ENCODE measurements at regions not wholly inside any gene's neighbourhood (a gene's known extent, or its start where the extent isn't known, plus 50 kb on each side); places are given as distances from the start of the nearest gene placed in this dataset.

GRCh38 chr20:12083269-12083668, 165.6 kb downstream of the BTBD3 start:
- H3K9me3 Mint-ChIP-seq = no peaks in the 10 kb centered on the region
- no peak overlapping the region for H4K5ac ChIP-seq (ENCODE audit: insufficient read length, low read depth, low read length)
- H2BK120ac ChIP-seq (ENCODE audit: low read depth, low read length, poor library complexity, severe bottlenecking) = no peak overlapping the region
- no peaks in the 10 kb centered on the region for H3K9me3 ChIP-seq (ENCODE audit: control insufficient read depth, low read depth, low read length)
- TF ChIP-seq CTCF (conservative IDR thresholded peaks at IDR 0.05) = no peak
- no peak overlapping the region for H3K4me2 ChIP-seq (ENCODE audit: insufficient read depth, insufficient read length, low read length)
- H3K79me2 ChIP-seq (ENCODE audit: insufficient read depth, low read length) = no peaks in the 10 kb centered on the region
- H3K9ac ChIP-seq (ENCODE audit: extremely low read depth, insufficient read length, low read length) = no peak overlapping the region
- H3K79me1 ChIP-seq (ENCODE audit: insufficient read depth, low read depth, low read length, poor library complexity, severe bottlenecking) = no peaks in the 10 kb centered on the region
- H2BK12ac ChIP-seq (ENCODE audit: insufficient read length, low read depth, low read length) = no peak overlapping the region
- H2AFZ ChIP-seq (ENCODE audit: low read length) = no peak overlapping the region
- H3K56ac ChIP-seq (ENCODE audit: insufficient read length, low read depth, low read length) = no peak overlapping the region
- WGBS (ENCODE audit: extremely low coverage, insufficient read length, low lambda C conversion rate) = no CpG with 5 or more reads among the region's 2 CpGs
- H2AK5ac ChIP-seq (ENCODE audit: insufficient read length, low read length) = no peak overlapping the region
- H3K18ac ChIP-seq (ENCODE audit: insufficient read length, low read depth, low read length) = no peak overlapping the region
- no peaks in the 10 kb centered on the region for H3K4me1 ChIP-seq (ENCODE audit: insufficient read depth, low read length)
- no peak overlapping the region for H3K27ac Mint-ChIP-seq
- H3K4me1 Mint-ChIP-seq = peaks cover 0 to 12% of the 10 kb centered on the region in 2 experiments; a peak in 2 of 4 replicates
- H3T11ph ChIP-seq (ENCODE audit: low read length) = no peak overlapping the region
- no peak overlapping the region for H4K8ac ChIP-seq (replicated peaks; ENCODE audit: insufficient read length, low read depth, low read length)
- H3K23me2 ChIP-seq (ENCODE audit: insufficient read length, low read depth, low read length, poor library complexity, severe bottlenecking) = no peaks in the 10 kb centered on the region
- H3K4ac ChIP-seq (ENCODE audit: low read depth, low read length) = no peak overlapping the region
- no peak overlapping the region for H3K27ac ChIP-seq (ENCODE audit: insufficient read length, low read depth, low read length)
- no peak overlapping the region for H3K23ac ChIP-seq (ENCODE audit: insufficient read length, low read depth, low read length)
- no peaks in the 10 kb centered on the region for H3K27me3 ChIP-seq (ENCODE audit: insufficient read depth, low read length)
- H3K27me3 Mint-ChIP-seq (ENCODE audit: low read depth) = no peaks in the 10 kb centered on the region; the same call in 1 of the 2 replicates
- no peaks in the 10 kb centered on the region for H3K36me3 Mint-ChIP-seq (ENCODE audit: insufficient read depth in 1 of 3, low read depth in 3 of 3)
- no peak for DNase-seq
- H2BK15ac ChIP-seq (ENCODE audit: low read depth, low read length) = no peak overlapping the region
- H3K4me3 Mint-ChIP-seq = no peak overlapping the region
- no peak overlapping the region for H4K91ac ChIP-seq (ENCODE audit: insufficient read length, low read depth, low read length)
- no peak overlapping the region for H3K14ac ChIP-seq (ENCODE audit: insufficient read depth, low read length)
- no peak overlapping the region for H2BK5ac ChIP-seq (ENCODE audit: insufficient read length, low read length)
- H4K20me1 ChIP-seq (ENCODE audit: control insufficient read depth, insufficient read depth, insufficient read length) = no peaks in the 10 kb centered on the region
- no peak overlapping the region for H2BK20ac ChIP-seq (ENCODE audit: low read depth, low read length, poor library complexity, severe bottlenecking)
